Thymus (tissue), 11 donors: ENCODE measurements at regions not wholly inside any gene's neighbourhood (a gene's known extent, or its start where the extent isn't known, plus 50 kb on each side); places are given as distances from the start of the nearest gene placed in this dataset.
"Not testable (repeated sequence)": the region's sequence is repeated elsewhere in the genome, so short reads cannot be mapped to it uniquely, and the experiment has no call there.

Experiments
- DNase-seq, 9 donors: peaks; one replicate each; pipeline ENCODE4 v3.0.0-alpha.2; 2013; ENCODE audit warnings: low spot score in 9 of 9, low read depth in 6 of 9, missing footprints in 1 of 9
- H3K27ac ChIP-seq, 2 donors: one replicate each; pipeline ENCODE4 v1.5.1; 2013; ENCODE audit warnings: control low read depth in 1 of 2, low read depth in 1 of 2, low read length in 1 of 2, mild to moderate bottlenecking in 1 of 2, moderate library complexity in 1 of 2
- H3K27me3 ChIP-seq, 2 donors: one replicate each; pipeline ENCODE4 v1.5.1; 2013; ENCODE audit warnings: low read length in 1 of 2; ENCODE audit not compliant: control insufficient read depth in 2 of 2, insufficient read depth in 1 of 2
- H3K36me3 ChIP-seq, 2 donors: one replicate each; pipeline ENCODE4 v1.5.1; 2013; ENCODE audit warnings: low read length in 1 of 2, mild to moderate bottlenecking in 1 of 2, moderate library complexity in 1 of 2; ENCODE audit not compliant: control insufficient read depth in 2 of 2, insufficient read depth in 2 of 2
- H3K4me1 ChIP-seq, 2 donors: one replicate each; pipeline ENCODE4 v1.5.1; 2013; ENCODE audit warnings: low read length in 2 of 2; ENCODE audit not compliant: control insufficient read depth in 2 of 2, insufficient read depth in 2 of 2
- H3K4me3 ChIP-seq, 2 donors: one replicate each; pipeline ENCODE4 v1.5.1; 2013; ENCODE audit warnings: low read length in 2 of 2, control low read depth in 1 of 2, mild to moderate bottlenecking in 1 of 2
- H3K9me3 ChIP-seq, 2 donors: one replicate each; pipeline ENCODE4 v1.5.1; 2013; ENCODE audit warnings: low read length in 1 of 2, mild to moderate bottlenecking in 1 of 2; ENCODE audit not compliant: control insufficient read depth in 2 of 2, insufficient read depth in 1 of 2
- WGBS: extraction: QIAGEN DNeasy Blood & Tissue Kit; methylation state at CpG from one replicate; pipeline ENCODE4 v1.1.7; 2013; 5-methylcytosine and 5-hydroxymethylcytosine counted together
- donor health status: healthy.

- peaks cover 0 to 14% of the 10 kb centered on the region in 2 donors for H3K4me1 ChIP-seq
- H3K27me3 ChIP-seq = no peaks in the 10 kb centered on the region
- H3K27ac ChIP-seq = no peak overlapping the region
- H3K36me3 ChIP-seq = no peaks in the 10 kb centered on the region
- 97% methylated on average over 7 of the region's 7 CpGs for WGBS
- DNase-seq = no peak
- no peaks in the 10 kb centered on the region for H3K9me3 ChIP-seq
- H3K4me3 ChIP-seq = no peak overlapping the region
Observed at GRCh38 chr14:49957089-49957852, 64.4 kb downstream of the ARF6 start.

- peak in 3 of 9 donors; percentile 29 to 63 (median 44) for DNase-seq
- Histone ChIP-seq H3K9me3 (no peaks in the 10 kb centered on the region), H3K4me1 (peaks cover 0 to 14% of the 10 kb centered on the region in 2 donors), H3K36me3 (no peaks in the 10 kb centered on the region), H3K4me3 (no peak overlapping the region), H3K27ac (peak overlapping the region; percentile 6 to 38), H3K27me3 (no peaks in the 10 kb centered on the region)
- WGBS = 71% methylated on average over 9 of the region's 9 CpGs
Observed at GRCh38 chr14:49959822-49960408, 67.0 kb downstream of the ARF6 start.

GRCh38 chr14:49960453-49960852, 67.6 kb downstream of the ARF6 start:
- Histone ChIP-seq H3K4me1 (peaks cover 0 to 14% of the 10 kb centered on the region in 2 donors), H3K4me3 (no peak overlapping the region), H3K27me3 (no peaks in the 10 kb centered on the region), H3K9me3 (no peaks in the 10 kb centered on the region), H3K27ac (peak overlapping the region; percentile 6 to 38), H3K36me3 (no peaks in the 10 kb centered on the region)
- WGBS = 79% methylated on average over 7 of the region's 7 CpGs
- no peak for DNase-seq

- Histone ChIP-seq H3K36me3 (no peaks in the 10 kb centered on the region), H3K4me3 (no peak overlapping the region), H3K4me1 (peaks cover 0 to 18% of the 10 kb centered on the region in 2 donors), H3K27ac (no peak overlapping the region), H3K9me3 (no peaks in the 10 kb centered on the region), H3K27me3 (no peaks in the 10 kb centered on the region)
- 96% methylated on average over 13 of the region's 13 CpGs for WGBS
- DNase-seq = no peak
Observed at GRCh38 chr14:49961270-49962222, 68.7 kb downstream of the ARF6 start.

GRCh38 chr14:49962621-49963020, 69.7 kb downstream of the ARF6 start:
- no peak for DNase-seq
- Histone ChIP-seq H3K27me3 (no peaks in the 10 kb centered on the region), H3K9me3 (no peaks in the 10 kb centered on the region), H3K27ac (no peak overlapping the region), H3K4me3 (no peak overlapping the region), H3K4me1 (peaks cover 0 to 18% of the 10 kb centered on the region in 2 donors), H3K36me3 (no peaks in the 10 kb centered on the region)
- WGBS = 95% methylated on average over 6 of the region's 6 CpGs

GRCh38 chr14:49965068-49965651, 72.3 kb downstream of the ARF6 start:
- H3K9me3 ChIP-seq, H3K27ac ChIP-seq, DNase-seq, H3K4me3 ChIP-seq, H3K27me3 ChIP-seq, H3K36me3 ChIP-seq: not testable (repeated sequence)
- WGBS = 98% methylated on average over 8 of the region's 8 CpGs
- peaks cover under 1 to 16% of the 10 kb centered on the region in 2 donors for H3K4me1 ChIP-seq

- H3K36me3 ChIP-seq = no peaks in the 10 kb centered on the region
- H3K27me3 ChIP-seq = no peaks in the 10 kb centered on the region
- H3K4me3 ChIP-seq = no peak overlapping the region
- no peak overlapping the region for H3K27ac ChIP-seq
- H3K9me3 ChIP-seq = no peaks in the 10 kb centered on the region
- WGBS = 82% methylated on average over 4 of the region's 4 CpGs
- DNase-seq = no peak
- peaks cover 10 to 19% of the 10 kb centered on the region in 2 donors for H3K4me1 ChIP-seq
Observed at GRCh38 chr14:49966304-49966809, 73.5 kb downstream of the ARF6 start.

- H3K27me3 ChIP-seq = no peaks in the 10 kb centered on the region
- WGBS = 98% methylated on average over 11 of the region's 11 CpGs
- no peaks in the 10 kb centered on the region for H3K36me3 ChIP-seq
- H3K4me3 ChIP-seq = no peak overlapping the region
- no peak for DNase-seq
- no peak overlapping the region for H3K27ac ChIP-seq
- peaks cover 17 to 27% of the 10 kb centered on the region in 2 donors for H3K4me1 ChIP-seq
- H3K9me3 ChIP-seq = no peaks in the 10 kb centered on the region
Observed at GRCh38 chr14:49966971-49967630, 74.2 kb downstream of the ARF6 start.
